Neural crest cell (in vitro differentiated cells): ENCODE measurements at regions not wholly inside any gene's neighbourhood (a gene's known extent, or its start where the extent isn't known, plus 50 kb on each side); places are given as distances from the start of the nearest gene placed in this dataset.
"Not testable (repeated sequence)": the region's sequence is repeated elsewhere in the genome, so short reads cannot be mapped to it uniquely, and the experiment has no call there.

Experiments
- DNase-seq: peaks from one replicate; pipeline ENCODE4 v3.0.0; 2021; ENCODE audit warnings: low read depth, mixed read lengths, low spot score
- H3K27ac Mint-ChIP-seq: one replicate; pipeline ENCODE4 v1.8.0; 2021; ENCODE audit warnings: mild to moderate bottlenecking, mixed read lengths; ENCODE audit not compliant: unreplicated experiment
- H3K27me3 Mint-ChIP-seq: 2 replicates; pipeline ENCODE4 v1.8.0; 2021; ENCODE audit warnings: low read depth, mild to moderate bottlenecking, mixed read lengths
- H3K36me3 Mint-ChIP-seq: 2 replicates; pipeline ENCODE4 v1.8.0; 2021; ENCODE audit warnings: low read depth, mild to moderate bottlenecking, mixed read lengths
- H3K4me1 Mint-ChIP-seq: 2 replicates; pipeline ENCODE4 v1.8.0; 2021; ENCODE audit warnings: mixed read lengths
- H3K4me3 Mint-ChIP-seq: one replicate; pipeline ENCODE4 v1.8.0; 2021; ENCODE audit warnings: mild to moderate bottlenecking, mixed read lengths
- H3K9me3 Mint-ChIP-seq: 2 replicates; pipeline ENCODE4 v1.8.0; 2021; ENCODE audit warnings: mixed read lengths
- TF ChIP-seq, protein P1 (sequence below): fragments of 200-600 bp; sonication (generic); conservative IDR thresholded peaks from 2 replicates; pipeline ENCODE4 v1.5.0; 2021; ENCODE audit warnings: antibody characterized with exemption, mild to moderate bottlenecking

DNA sequence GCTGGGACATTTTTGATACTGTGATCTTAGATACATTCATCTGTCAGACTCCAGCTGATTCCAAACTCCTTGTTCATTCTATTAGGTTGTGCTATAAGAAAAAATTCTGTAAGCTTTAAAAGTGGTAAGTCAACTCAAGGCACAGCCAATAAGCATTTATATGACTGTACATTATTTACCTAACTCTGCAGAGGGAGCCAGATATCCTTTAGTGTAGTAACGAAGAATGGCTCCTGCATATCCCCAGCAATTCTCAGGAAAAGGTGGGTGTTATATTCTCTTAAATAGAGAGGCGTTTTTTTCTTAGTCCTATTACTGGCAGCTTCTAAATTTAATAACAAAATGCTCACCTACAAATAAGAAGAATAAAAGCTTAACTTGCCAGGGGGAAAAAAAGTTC lies 374.3 kb upstream of the GOT2 start:
- no peak for DNase-seq
- TF ChIP-seq, protein P1, sequence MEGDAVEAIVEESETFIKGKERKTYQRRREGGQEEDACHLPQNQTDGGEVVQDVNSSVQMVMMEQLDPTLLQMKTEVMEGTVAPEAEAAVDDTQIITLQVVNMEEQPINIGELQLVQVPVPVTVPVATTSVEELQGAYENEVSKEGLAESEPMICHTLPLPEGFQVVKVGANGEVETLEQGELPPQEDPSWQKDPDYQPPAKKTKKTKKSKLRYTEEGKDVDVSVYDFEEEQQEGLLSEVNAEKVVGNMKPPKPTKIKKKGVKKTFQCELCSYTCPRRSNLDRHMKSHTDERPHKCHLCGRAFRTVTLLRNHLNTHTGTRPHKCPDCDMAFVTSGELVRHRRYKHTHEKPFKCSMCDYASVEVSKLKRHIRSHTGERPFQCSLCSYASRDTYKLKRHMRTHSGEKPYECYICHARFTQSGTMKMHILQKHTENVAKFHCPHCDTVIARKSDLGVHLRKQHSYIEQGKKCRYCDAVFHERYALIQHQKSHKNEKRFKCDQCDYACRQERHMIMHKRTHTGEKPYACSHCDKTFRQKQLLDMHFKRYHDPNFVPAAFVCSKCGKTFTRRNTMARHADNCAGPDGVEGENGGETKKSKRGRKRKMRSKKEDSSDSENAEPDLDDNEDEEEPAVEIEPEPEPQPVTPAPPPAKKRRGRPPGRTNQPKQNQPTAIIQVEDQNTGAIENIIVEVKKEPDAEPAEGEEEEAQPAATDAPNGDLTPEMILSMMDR: no peak
- H3K9me3 Mint-ChIP-seq: no peaks in the 10 kb centered on the region
- H3K27me3 Mint-ChIP-seq: no peaks in the 10 kb centered on the region
- no peak overlapping the region for H3K27ac Mint-ChIP-seq
- no peaks in the 10 kb centered on the region for H3K4me1 Mint-ChIP-seq
- H3K36me3 Mint-ChIP-seq: no peaks in the 10 kb centered on the region
- no peak overlapping the region for H3K4me3 Mint-ChIP-seq

- not testable (repeated sequence) for H3K9me3 Mint-ChIP-seq, DNase-seq, H3K4me3 Mint-ChIP-seq, H3K36me3 Mint-ChIP-seq, H3K27me3 Mint-ChIP-seq, H3K4me1 Mint-ChIP-seq, H3K27ac Mint-ChIP-seq
These were observed 362.6 kb upstream of the GOT2 start for GRCh38 chr16:59096682-59097081.

DNA sequence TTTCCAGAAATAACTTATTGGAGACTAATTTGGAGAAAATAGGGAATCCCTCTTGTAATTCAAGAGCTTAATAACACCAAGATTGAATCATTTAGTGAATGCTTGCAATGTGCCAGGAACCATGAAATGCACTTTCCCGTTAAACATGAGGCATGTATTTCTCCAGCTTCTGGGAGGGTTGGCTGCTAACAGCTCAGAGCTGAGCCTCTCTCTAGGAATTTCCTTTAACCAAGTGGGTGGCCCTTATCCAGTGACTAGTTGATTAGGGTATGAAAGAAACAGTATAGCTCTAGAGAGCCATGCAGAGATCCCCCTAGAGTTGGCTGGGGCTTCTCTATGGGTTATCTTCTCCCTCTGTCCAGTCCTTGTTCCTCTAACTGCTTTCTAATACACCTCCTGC lies 356.4 kb upstream of the GOT2 start:
- TF ChIP-seq, protein P1: no peak
- no peaks in the 10 kb centered on the region for H3K36me3 Mint-ChIP-seq
- H3K27me3 Mint-ChIP-seq: peaks cover 12% of the 10 kb centered on the region
- no peaks in the 10 kb centered on the region for H3K4me1 Mint-ChIP-seq
- no peaks in the 10 kb centered on the region for H3K9me3 Mint-ChIP-seq
- H3K4me3 Mint-ChIP-seq: no peak overlapping the region
- H3K27ac Mint-ChIP-seq: no peak overlapping the region
- DNase-seq: no peak

- TF ChIP-seq, protein P1: no peak
- Mint-ChIP-seq H3K4me1 (no peaks in the 10 kb centered on the region), H3K27me3 (peaks cover 12% of the 10 kb centered on the region), H3K36me3 (no peaks in the 10 kb centered on the region), H3K9me3 (no peaks in the 10 kb centered on the region), H3K27ac (no peak overlapping the region), H3K4me3 (no peak overlapping the region)
- DNase-seq: no peak
These were observed 354.3 kb upstream of the GOT2 start for GRCh38 chr16:59088431-59088830.

DNA sequence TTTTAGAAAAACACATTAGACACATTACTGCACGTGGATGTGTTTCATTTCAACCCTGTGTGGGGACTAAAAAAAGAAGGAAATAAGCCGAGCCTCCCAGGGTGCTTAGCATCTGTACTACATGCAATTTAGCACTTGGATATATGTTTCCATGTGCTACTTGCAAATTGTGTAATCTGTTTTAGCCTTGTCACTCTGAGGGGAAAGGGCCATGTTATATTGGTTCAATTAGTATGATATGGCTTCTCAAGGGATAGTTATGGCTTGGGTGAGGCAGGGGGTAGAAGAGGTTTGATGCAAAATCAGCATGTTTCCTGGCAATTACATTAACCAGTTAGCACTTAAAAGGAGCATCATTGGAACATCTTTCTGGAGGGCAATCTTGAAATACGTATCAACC lies 353.5 kb upstream of the GOT2 start:
- TF ChIP-seq, protein P1: no peak
- DNase-seq: no peak
- no peak overlapping the region for H3K4me3 Mint-ChIP-seq
- no peak overlapping the region for H3K27ac Mint-ChIP-seq
- H3K27me3 Mint-ChIP-seq: peaks cover 10% of the 10 kb centered on the region
- H3K9me3 Mint-ChIP-seq: peaks cover 2% of the 10 kb centered on the region
- no peaks in the 10 kb centered on the region for H3K36me3 Mint-ChIP-seq
- no peaks in the 10 kb centered on the region for H3K4me1 Mint-ChIP-seq

DNA sequence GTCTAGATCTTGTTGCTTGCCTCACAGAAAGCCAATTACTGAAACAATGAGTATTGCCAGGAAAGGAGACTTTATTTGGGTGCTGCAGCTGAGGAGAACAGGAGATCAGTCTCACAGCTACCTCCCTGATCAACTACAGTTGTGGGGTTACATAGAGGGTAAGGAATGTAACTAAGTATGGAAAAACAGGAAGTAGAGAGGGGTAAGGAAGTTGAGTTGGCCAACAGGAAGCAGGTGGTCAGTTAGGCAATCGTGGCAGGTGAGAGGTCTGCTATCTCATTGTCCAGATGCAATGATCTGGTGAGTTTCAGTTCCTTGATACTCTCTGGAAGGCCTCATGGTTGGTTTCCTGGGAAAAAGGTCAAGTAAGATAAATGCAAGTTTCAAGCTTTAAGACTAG lies 333.1 kb upstream of the GOT2 start:
- no peak overlapping the region for H3K27ac Mint-ChIP-seq
- peaks cover 3% of the 10 kb centered on the region for H3K36me3 Mint-ChIP-seq
- DNase-seq: no peak
- TF ChIP-seq, protein P1: no peak
- H3K4me3 Mint-ChIP-seq: no peak overlapping the region
- peaks cover 9% of the 10 kb centered on the region for H3K9me3 Mint-ChIP-seq
- no peaks in the 10 kb centered on the region for H3K27me3 Mint-ChIP-seq
- no peaks in the 10 kb centered on the region for H3K4me1 Mint-ChIP-seq
